Activated naive CD4-positive, alpha-beta T cell treated with anti-CD3 and anti-CD28 coated beads, Interleukin-2, amount 50 U/mL, for 72 hours (primary cell): ENCODE measurements at regions not wholly inside any gene's neighbourhood (a gene's known extent, or its start where the extent isn't known, plus 50 kb on each side); places are given as distances from the start of the nearest gene placed in this dataset.

ENCODE experiments used
- ATAC-seq, 2 donors: fragments of 150-1000 bp; cut with Tn5 transposase; 2 replicates each; pipeline ENCODE4 v1.10.0; 2021; ENCODE audit warnings: mild to moderate bottlenecking in 2 of 2, moderate library complexity in 2 of 2
- DNase-seq, 2 donors: peaks; one replicate each; pipeline ENCODE4 v3.0.0; 2021 to 2022; ENCODE audit warnings: low spot score in 2 of 2
- H3K27ac Mint-ChIP-seq, 2 donors: one replicate each; pipeline ENCODE4 v1.8.0; 2022; ENCODE audit warnings: mild to moderate bottlenecking in 2 of 2, mixed read lengths in 2 of 2
- H3K36me3 Mint-ChIP-seq, 2 donors: one replicate each; pipeline ENCODE4 v1.8.0; 2022; ENCODE audit warnings: mixed read lengths in 2 of 2
- H3K9me3 Mint-ChIP-seq, 2 donors: one replicate each; pipeline ENCODE4 v1.8.0; 2022; ENCODE audit warnings: mixed read lengths in 2 of 2

DNA sequence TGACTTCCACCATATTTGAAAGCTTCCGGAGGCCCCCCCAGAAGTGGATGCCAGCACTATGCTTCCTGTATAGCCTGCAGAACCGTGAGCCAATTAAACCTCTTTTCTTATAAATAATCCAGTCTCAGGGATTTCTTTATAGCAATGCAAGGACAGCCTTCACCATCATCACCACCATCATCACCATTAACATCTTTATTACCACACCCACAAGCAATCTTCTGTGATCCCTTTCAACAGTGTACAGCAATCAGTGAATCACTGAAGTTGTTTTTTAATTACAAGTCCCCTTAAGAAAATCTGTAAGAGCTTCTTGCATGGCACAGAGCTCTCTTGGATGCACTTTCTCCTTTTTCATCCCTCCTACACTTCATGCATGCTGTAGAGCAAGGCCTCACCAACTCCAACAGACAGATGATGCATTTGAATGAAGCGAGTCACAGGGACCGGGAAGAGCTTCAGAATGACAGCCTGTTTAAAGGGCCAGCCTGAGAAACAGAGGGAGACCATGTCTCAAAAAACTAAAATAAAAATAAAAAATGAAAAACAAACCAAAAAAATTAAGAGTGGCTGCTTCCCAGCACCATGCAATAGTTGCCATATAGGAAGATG, 83.6 kb upstream of the VASH1 start:
- H3K36me3 Mint-ChIP-seq = no peaks in the 10 kb centered on the region
- no peak overlapping the region for H3K27ac Mint-ChIP-seq
- DNase-seq = no peak
- H3K9me3 Mint-ChIP-seq = peaks cover 6 to 7% of the 10 kb centered on the region in 2 donors
- ATAC-seq = no peak

DNA sequence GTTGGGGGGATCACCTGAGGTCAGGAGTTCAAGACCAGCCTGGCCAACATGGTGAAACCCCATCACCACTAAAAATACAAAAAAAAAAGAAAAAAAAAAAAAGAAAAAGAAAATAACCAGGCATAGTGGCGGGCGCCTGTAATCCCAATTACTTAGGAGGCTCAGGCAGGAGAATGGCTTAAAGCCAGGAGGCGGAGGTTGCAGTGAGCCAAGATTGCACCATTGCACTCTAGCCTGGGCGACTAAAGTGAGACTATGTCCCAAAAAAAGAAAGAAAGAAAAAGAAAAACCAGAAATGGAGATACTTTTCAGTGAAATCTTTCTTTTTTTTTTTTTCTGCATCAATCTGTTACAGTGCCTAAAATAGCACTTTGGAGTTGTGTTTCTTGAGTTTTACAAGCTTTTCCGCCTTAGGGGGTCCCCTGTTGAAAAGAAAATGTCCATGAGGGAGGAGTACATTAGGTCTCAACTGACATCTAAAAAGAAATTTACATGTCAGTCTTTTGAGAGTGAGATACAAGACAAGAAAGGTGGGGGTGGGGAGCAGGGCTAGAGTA, 82.9 kb upstream of the VASH1 start:
- ATAC-seq (no peak), DNase-seq (no peak)
- no peak overlapping the region for H3K27ac Mint-ChIP-seq
- peaks cover 12% of the 10 kb centered on the region in 2 donors for H3K9me3 Mint-ChIP-seq
- no peaks in the 10 kb centered on the region for H3K36me3 Mint-ChIP-seq

DNA sequence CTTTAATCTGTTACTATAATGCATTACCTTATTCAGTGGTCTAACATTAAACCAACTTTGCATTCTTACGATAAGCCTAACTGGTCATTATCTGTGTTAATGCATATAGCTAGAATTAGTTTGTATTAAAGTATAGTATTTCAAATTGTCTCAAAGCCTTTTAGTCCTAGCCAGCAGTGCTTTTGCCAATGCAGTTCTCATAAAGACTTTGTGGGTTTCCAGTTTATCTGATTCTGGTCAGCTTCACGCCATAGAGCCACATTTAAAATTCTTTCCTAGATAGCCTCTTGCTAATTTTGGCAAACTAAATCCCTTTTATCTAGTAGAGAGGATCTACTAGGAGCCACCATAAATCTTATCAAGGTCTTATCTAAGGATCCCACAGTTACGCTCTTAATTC, 78.9 kb upstream of the VASH1 start:
- Mint-ChIP-seq H3K9me3 (peaks cover 12 to 15% of the 10 kb centered on the region in 2 donors), H3K27ac (no peak overlapping the region), H3K36me3 (peaks cover 3 to 5% of the 10 kb centered on the region in 2 donors)
- ATAC-seq = no peak
- no peak for DNase-seq

DNA sequence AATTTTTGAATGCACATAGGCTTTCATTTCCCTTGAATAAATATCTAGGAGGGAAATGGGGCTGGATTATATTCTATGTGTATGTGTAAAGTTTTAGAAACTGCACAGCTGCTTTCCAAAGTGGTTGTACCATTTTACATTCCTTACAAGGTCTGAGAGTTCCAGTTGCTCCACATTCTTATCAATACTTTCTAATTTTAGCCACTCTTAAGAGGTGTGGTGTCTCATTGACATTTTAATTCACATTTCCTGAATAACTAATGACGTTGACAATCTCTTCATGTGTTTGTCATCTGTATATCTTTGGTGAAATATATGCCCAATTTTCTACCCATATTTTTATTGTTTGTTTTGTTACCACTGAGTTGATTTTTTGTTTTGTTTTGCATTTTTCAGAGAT, 74.6 kb upstream of the VASH1 start:
- H3K27ac Mint-ChIP-seq = no peak overlapping the region
- DNase-seq (no peak), ATAC-seq (no peak)
- peaks cover 5 to 13% of the 10 kb centered on the region in 2 donors for H3K36me3 Mint-ChIP-seq
- peaks cover 13 to 16% of the 10 kb centered on the region in 2 donors for H3K9me3 Mint-ChIP-seq

- Mint-ChIP-seq H3K27ac (no peak overlapping the region), H3K9me3 (peaks cover 10 to 13% of the 10 kb centered on the region in 2 donors), H3K36me3 (peaks cover 5 to 13% of the 10 kb centered on the region in 2 donors)
- DNase-seq = no peak
- ATAC-seq = no peak
Observed at GRCh38 chr14:76687611-76688382, 73.5 kb upstream of the VASH1 start.

DNA sequence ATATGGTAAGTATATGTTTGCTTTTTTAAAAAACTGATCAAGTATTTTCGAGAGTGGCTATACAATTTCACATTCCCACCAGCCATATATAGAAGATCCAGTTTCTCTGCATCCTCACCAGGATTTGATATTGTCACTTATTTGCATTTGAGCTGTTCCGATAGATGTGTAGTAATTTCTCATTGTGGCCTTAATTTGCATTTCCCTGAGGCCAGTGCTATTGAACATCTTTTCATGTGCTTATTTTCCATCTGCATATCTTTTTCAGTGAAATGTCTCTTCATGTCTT, 72.9 kb upstream of the VASH1 start:
- ATAC-seq = no peak
- DNase-seq = no peak
- Mint-ChIP-seq H3K36me3 (peaks cover 5 to 13% of the 10 kb centered on the region in 2 donors), H3K27ac (no peak overlapping the region), H3K9me3 (peaks cover 6 to 8% of the 10 kb centered on the region in 2 donors)

GRCh38 chr14:76690502-76691105, 70.7 kb upstream of the VASH1 start:
- peaks cover 5 to 13% of the 10 kb centered on the region in 2 donors for H3K36me3 Mint-ChIP-seq
- DNase-seq = no peak
- peaks cover 4 to 8% of the 10 kb centered on the region in 2 donors for H3K9me3 Mint-ChIP-seq
- no peak for ATAC-seq
- peak overlapping the region in 1 of 2 donors; percentile 65 for H3K27ac Mint-ChIP-seq

DNA sequence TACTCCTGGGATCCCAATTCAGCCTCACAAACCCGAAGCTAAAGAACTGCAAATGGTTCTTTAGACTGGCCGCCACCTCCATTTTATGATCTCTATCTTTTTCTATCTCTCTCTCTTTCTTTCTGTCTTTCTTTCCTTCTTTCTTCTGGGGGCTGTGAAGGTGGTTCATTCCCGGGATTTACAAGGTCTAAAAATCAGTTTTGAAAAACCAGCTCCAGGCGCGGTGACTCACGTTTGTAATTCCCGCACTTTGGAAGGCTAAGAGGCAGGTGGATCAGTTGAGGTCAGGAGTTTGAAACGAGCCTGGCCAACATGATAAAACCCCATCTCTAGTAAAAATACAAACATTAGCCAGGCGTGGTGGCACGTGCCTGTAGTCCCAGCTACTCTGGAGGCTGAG, 67.2 kb upstream of the VASH1 start:
- Mint-ChIP-seq H3K9me3 (no peaks in the 10 kb centered on the region), H3K27ac (no peak overlapping the region), H3K36me3 (no peaks in the 10 kb centered on the region)
- no peak for ATAC-seq
- no peak for DNase-seq

DNA sequence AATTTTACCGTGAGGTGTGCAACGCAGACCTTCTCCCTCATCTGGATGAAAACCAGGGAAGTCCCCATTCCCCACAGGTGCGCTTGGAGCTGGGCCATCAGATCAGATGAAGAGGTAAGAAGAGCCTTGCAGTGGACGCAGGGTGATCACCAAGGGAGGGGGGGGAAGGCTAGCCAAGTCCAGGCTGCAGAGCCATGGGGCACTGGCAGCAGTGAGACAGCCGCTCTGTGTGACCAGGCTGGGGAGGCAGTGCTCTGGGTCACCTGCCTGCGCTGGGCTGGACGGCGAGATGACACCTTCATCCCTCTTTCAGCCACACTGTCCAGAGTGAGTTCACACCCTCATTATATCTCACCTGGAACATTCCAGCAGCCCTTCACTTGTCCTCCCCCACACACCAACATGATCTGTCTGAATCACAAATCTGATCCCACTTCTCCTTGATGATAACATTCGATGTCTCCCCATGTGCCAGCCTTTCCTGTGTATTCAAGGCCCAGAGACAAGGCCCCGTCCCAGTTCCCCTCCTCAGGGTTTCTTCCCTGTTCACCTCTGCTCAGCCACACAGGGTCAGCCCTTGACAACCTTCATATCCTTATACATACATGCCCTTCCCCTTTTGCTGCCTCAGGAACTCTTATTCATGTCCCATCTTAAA, 65.9 kb upstream of the VASH1 start:
- ATAC-seq (no peak), DNase-seq (no peak)
- no peaks in the 10 kb centered on the region for H3K9me3 Mint-ChIP-seq
- peak overlapping the region in 1 of 2 donors; percentile 4 for H3K27ac Mint-ChIP-seq
- no peaks in the 10 kb centered on the region for H3K36me3 Mint-ChIP-seq

DNA sequence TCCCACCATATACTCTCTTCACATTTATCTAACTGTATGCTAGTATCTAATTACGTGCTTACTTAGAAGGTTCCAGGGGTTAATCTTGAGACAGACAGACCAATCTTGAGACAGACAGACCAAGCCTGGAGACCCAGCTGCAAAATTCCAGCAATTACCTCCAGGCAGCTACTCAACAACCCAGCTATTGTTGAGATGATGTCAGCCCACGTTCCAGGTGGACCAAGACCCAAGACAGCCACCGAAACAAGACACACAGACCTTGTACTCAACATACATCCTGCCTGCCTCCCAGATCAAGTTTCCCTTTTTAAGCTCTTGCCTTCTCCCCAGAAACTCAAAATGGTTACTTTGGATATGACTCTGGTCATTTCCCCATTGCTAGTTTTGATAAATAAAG, 64.9 kb upstream of the VASH1 start:
- Mint-ChIP-seq H3K36me3 (no peaks in the 10 kb centered on the region), H3K27ac (no peak overlapping the region), H3K9me3 (no peaks in the 10 kb centered on the region)
- no peak for ATAC-seq
- DNase-seq = no peak

DNA sequence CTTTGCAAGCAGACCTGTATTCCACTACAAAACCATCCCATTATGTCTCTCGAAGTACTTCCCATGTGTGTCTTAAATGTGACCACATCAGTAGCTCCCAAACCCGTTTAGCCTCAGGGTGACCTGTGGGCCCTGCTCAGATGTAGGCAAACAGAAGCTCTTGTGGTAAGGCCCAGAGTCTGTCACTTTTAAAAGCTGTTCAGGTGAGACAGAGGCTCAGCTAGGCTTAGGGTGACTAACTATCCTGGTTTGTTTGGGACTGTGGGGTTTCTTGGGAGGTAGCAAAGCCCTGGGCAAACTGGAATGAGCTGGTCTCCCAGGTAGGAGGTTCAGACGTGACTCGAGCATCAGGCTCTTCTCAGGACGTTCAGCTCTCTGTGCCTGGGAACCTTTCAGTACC, 64.5 kb upstream of the VASH1 start:
- Mint-ChIP-seq H3K27ac (no peak overlapping the region), H3K36me3 (no peaks in the 10 kb centered on the region), H3K9me3 (no peaks in the 10 kb centered on the region)
- DNase-seq (no peak), ATAC-seq (no peak)

DNA sequence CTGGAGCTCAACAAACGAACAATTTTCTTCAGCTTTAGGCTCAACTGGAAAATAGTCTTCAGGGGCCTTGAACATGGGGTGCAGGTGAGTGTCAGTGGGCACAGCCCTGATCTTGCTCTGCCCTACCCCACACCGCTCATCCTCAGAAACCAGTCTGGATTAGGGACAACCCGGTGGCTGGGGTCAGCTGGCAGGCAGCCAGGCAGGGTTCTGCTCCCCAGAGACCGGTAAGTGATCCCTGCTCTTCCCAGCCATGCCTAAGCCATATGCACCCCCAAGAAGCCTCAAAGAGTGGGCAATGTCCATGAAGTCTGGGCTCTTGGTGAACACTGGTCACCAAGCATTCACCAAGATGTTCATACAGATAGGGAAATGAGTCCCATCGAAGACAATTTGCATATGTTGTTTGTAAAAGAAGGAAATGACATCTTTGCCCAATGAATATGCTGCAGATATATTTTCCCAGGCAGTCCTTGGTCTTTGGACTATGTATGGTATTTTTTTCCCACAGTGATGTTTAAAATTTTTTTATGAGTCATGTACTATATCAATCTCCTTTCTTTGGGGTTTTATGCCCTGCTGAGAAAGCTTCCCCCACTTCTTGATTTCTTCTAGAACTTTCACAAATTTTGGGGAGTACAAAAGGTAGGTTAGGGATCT, 63.9 kb upstream of the VASH1 start:
- DNase-seq (no peak), ATAC-seq (no peak)
- no peaks in the 10 kb centered on the region for H3K9me3 Mint-ChIP-seq
- H3K36me3 Mint-ChIP-seq = no peaks in the 10 kb centered on the region
- H3K27ac Mint-ChIP-seq = no peak overlapping the region

GRCh38 chr14:76698191-76698590, 63.1 kb upstream of the VASH1 start:
- H3K9me3 Mint-ChIP-seq = no peaks in the 10 kb centered on the region
- no peaks in the 10 kb centered on the region for H3K36me3 Mint-ChIP-seq
- H3K27ac Mint-ChIP-seq = peak overlapping the region in 1 of 2 donors; percentile 67
- ATAC-seq (no peak), DNase-seq (no peak)

- Mint-ChIP-seq H3K27ac (no peak overlapping the region), H3K9me3 (no peaks in the 10 kb centered on the region), H3K36me3 (no peaks in the 10 kb centered on the region)
- no peak for ATAC-seq
- DNase-seq = no peak
Observed at GRCh38 chr14:76698631-76699030, 62.6 kb upstream of the VASH1 start.

DNA sequence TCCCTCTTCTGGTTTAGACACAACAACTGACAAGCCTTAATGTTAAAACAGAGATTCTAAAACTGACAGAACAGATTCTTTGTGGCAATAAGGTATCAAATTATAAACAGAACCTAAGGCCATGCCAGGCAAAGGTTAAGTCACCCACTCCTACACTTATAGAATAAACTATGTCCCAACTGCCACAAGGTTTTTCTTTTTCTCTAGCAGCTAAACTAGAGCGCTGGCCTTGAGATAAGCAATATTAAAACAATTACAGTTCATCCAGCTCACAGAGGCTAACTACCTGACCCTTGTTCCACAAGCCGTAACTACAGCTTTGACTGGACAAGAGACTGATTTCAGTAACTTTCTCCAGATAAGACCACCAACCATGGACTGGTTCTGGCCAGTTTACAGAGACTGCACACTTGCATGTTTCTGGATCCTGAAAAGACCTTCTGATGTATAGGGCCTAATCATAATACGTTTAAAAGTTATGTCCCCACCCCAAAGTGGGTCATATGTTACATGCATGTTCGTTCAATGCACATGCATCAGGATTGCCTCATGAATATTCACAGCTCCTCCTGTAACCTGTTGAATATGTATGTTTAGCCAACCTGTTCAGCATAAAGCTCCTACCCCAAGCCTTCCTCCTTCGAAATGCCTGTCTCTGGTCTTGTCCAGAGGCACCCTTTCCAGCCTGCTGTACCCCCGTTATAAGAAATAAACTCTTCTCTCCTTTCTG, 61.9 kb upstream of the VASH1 start:
- H3K36me3 Mint-ChIP-seq = no peaks in the 10 kb centered on the region
- H3K27ac Mint-ChIP-seq = no peak overlapping the region
- no peak for DNase-seq
- H3K9me3 Mint-ChIP-seq = no peaks in the 10 kb centered on the region
- no peak for ATAC-seq

GRCh38 chr14:76699939-76700590, 61.2 kb upstream of the VASH1 start:
- no peaks in the 10 kb centered on the region for H3K36me3 Mint-ChIP-seq
- no peaks in the 10 kb centered on the region for H3K9me3 Mint-ChIP-seq
- DNase-seq (no peak), ATAC-seq (no peak)
- no peak overlapping the region for H3K27ac Mint-ChIP-seq
